Esophagus squamous epithelium (tissue), 5 donors: ENCODE measurements at regions not wholly inside any gene's neighbourhood (a gene's known extent, or its start where the extent isn't known, plus 50 kb on each side); places are given as distances from the start of the nearest gene placed in this dataset.

Experiments
- DNase-seq: peaks from one replicate; lab custom pipeline; 2025; lab: John Stamatoyannopoulos, UW
- H3K27ac ChIP-seq, 4 donors: fragments of 200-600 bp; sonication (generic); one replicate each; pipeline ENCODE4 v1.5.1; 2016 to 2019; ENCODE audit warnings: mild to moderate bottlenecking in 1 of 4
- H3K27me3 ChIP-seq, 4 donors: fragments of 200-600 bp; sonication (generic); 1 replicate in 3 of 4; 2 replicates in 1 of 4; pipeline versions ENCODE4 v1.5.1 to v1.6.0; 2017 to 2021; ENCODE audit warnings: antibody characterized with exemption in 1 of 4
- H3K36me3 ChIP-seq, 3 donors: fragments of 200-600 bp; sonication (generic); one replicate each; pipeline ENCODE4 v1.5.1; 2016 to 2019
- H3K4me1 ChIP-seq, 3 donors: fragments of 200-600 bp; sonication (generic); one replicate each; pipeline ENCODE4 v1.5.1; 2017 to 2019
- H3K4me3 ChIP-seq, 4 donors: fragments of 200-600 bp; sonication (generic); 1 replicate in 3 of 4; 2 replicates in 1 of 4; pipeline ENCODE4 v1.5.1; 2016 to 2019; ENCODE audit warnings: mild to moderate bottlenecking in 2 of 4, moderate library complexity in 1 of 4
- H3K9me3 ChIP-seq, 3 donors: fragments of 200-600 bp; sonication (generic); one replicate each; pipeline ENCODE4 v1.5.1; 2016 to 2019
- CTCF ChIP-seq, 6 experiments: fragments of 450-650 bp in 4 of 6; fragments of 200-600 bp in 2 of 6; sonication (generic) in 2 of 6; IDR thresholded peaks; one replicate each; pipeline ENCODE4 v1.5.1; 2016 to 2019; ENCODE audit warnings: antibody characterized with exemption in 6 of 6, mild to moderate bottlenecking in 4 of 6, moderate library complexity in 4 of 6
- POLR2A ChIP-seq, 4 donors: fragments of 450-650 bp; IDR thresholded peaks; one replicate each; pipeline ENCODE4 v1.6.1; 2017; ENCODE audit warnings: antibody characterized with exemption in 4 of 4, mild to moderate bottlenecking in 4 of 4, moderate library complexity in 3 of 4
- WGBS, 2 donors: methylation state at CpG; one replicate each; pipeline ENCODE4 v1.1.5; 2018; 5-methylcytosine and 5-hydroxymethylcytosine counted together
- intact Hi-C: fragments of 100-400 bp; cut with DNase I; formaldehyde crosslinking; loops from one replicate; pipeline ENCODE4 v1.15.0; 2022
- donor health status: DM: yes; HTN: yes; CAD: no.

DNA sequence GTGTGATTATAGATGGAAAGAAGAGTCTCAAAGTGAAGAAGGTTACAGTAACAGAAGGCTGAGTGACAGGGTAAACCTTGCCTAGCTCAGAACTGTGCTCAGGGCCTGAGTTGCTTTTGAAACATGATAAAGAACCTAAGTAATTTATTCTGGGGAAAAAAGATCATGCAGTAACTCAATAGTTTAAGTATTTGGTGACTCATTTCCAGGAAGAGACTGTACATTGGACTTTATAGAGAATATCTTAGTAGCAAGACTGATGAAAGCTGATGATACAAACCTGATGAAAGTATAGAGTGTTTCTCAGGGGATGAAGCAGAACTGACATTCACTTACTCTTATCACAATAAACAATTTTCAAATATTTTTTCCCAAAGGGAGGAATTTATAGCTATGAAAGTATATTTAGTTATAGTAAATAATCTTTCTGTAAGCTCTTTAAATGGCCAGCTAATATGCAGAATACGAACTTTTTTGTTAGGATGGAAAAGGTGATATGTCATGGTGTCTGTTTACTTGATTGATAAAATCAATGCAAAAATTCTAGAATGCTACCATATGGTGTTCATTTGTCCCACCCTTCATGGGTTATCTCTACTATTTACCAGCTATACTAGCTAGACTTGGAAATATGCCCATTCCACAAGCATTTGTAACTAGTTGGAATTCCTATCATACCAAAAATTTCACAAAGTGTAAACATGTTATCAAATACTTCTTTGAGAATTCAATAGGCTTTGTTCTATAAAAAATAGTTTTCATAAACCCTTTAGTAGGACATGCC is 1265.5 kb upstream of the ACVR2A start:
- H3K9me3 ChIP-seq = no peaks in the 10 kb centered on the region
- DNase-seq = no peak
- intact Hi-C loops = no loop called here
- no peaks in the 10 kb centered on the region for H3K36me3 ChIP-seq
- TF ChIP-seq POLR2A (IDR thresholded peaks at IDR 0.05) = no peak
- no peak overlapping the region for H3K27ac ChIP-seq
- no peaks in the 10 kb centered on the region for H3K4me1 ChIP-seq
- no peaks in the 10 kb centered on the region for H3K27me3 ChIP-seq
- 70 to 76% methylated on average over 1 of the region's 1 CpG for whole genome bisulfite sequencing, 2 donors
- no peak overlapping the region for H3K4me3 ChIP-seq

GRCh38 chr2:146576339-146577111 is 1268.3 kb upstream of the ACVR2A start:
- TF ChIP-seq CTCF (IDR thresholded peaks at IDR 0.05) = no peak
- TF ChIP-seq POLR2A (IDR thresholded peaks at IDR 0.05) = no peak
- Histone ChIP-seq H3K4me3 (no peak overlapping the region), H3K4me1 (no peaks in the 10 kb centered on the region), H3K27me3 (no peaks in the 10 kb centered on the region), H3K36me3 (no peaks in the 10 kb centered on the region), H3K9me3 (no peaks in the 10 kb centered on the region), H3K27ac (no peak overlapping the region)
- intact Hi-C loops = no loop called here
- WGBS, 2 donors = 54 to 59% methylated on average over 8 of the region's 8 CpGs
- no peak for DNase-seq

DNA sequence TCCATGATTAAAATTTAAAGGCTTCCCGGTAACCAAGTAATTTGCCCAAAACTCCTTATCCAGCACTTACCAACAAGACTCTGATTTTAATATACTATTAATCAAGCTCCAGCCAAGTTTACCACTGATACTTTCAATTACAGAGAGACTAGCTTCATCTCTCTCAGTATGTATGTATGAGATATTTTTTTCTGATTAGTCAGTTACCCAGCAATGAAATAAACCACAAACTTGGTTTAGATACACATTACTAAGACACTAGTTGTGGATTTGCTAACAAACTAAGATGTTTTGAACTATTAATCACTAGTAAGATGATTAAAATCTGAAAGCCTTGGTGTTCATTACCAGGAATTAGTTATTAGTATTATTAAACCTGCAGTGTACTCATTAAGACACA is 1272.2 kb upstream of the ACVR2A start:
- no peak for DNase-seq
- intact Hi-C loops = no loop called here
- Histone ChIP-seq H3K4me1 (no peaks in the 10 kb centered on the region), H3K27me3 (no peaks in the 10 kb centered on the region), H3K4me3 (no peak overlapping the region), H3K36me3 (no peaks in the 10 kb centered on the region), H3K27ac (no peak overlapping the region), H3K9me3 (no peaks in the 10 kb centered on the region)
- TF ChIP-seq POLR2A (IDR thresholded peaks at IDR 0.05) (no peak), CTCF (IDR thresholded peaks at IDR 0.05) (no peak)
- WGBS, 2 donors = 75 to 80% methylated on average over 1 of the region's 1 CpG

DNA sequence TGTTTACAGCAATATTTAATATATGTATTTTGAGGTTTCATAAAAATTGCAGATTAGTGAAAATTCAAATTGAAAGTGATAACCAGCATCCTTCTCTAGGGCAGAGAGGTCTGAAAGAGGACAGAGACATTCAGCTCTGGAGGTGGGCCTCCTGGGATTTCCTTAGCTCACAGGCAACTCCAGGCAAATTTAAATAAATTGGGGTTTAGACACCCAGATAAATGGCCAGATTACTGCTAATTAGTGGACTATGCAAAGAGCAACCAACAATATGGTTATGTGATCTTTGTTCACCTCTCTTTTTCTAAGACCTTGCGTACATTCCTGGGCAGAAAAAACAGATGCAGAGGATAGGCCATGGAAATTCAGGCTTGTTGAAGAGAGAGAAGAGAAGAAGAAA is 1282.8 kb upstream of the ACVR2A start:
- 88 to 100% methylated on average over 1 of the region's 1 CpG for WGBS, 2 donors
- intact Hi-C loops = no loop called here
- Histone ChIP-seq H3K9me3 (no peaks in the 10 kb centered on the region), H3K4me1 (no peaks in the 10 kb centered on the region), H3K4me3 (no peak overlapping the region), H3K27me3 (no peaks in the 10 kb centered on the region), H3K36me3 (no peaks in the 10 kb centered on the region), H3K27ac (no peak overlapping the region)
- DNase-seq = no peak
- TF ChIP-seq POLR2A (IDR thresholded peaks at IDR 0.05) = no peak
- TF ChIP-seq CTCF (IDR thresholded peaks at IDR 0.05) = no peak

DNA sequence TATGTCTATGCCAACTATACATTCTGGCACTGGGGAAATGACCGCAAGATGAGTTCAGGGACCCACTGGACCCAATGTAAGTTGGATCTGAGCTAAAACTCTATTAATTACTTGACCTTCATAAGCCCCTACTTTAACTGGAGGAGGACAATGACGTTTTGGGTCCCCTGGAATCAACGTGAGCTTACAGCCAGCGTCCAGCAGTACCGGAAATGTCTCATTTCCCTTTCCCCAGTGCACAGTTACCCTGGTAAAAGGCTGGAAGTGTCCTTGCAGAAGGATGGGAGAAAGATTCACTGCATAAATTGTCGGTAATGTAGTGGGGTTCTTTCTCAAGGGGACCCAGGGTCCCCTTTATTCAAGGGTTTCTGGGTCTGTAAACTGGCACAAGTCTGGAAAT is 1297.6 kb upstream of the ACVR2A start:
- TF ChIP-seq POLR2A (IDR thresholded peaks at IDR 0.05) (no peak), CTCF (IDR thresholded peaks at IDR 0.05) (no peak)
- Histone ChIP-seq H3K4me3 (no peak overlapping the region), H3K36me3 (no peaks in the 10 kb centered on the region), H3K27me3 (no peaks in the 10 kb centered on the region), H3K9me3 (no peaks in the 10 kb centered on the region), H3K27ac (no peak overlapping the region), H3K4me1 (no peaks in the 10 kb centered on the region)
- DNase-seq = no peak
- WGBS, 2 donors = 78 to 88% methylated on average over 1 to 6 of the region's 6 CpGs
- intact Hi-C loops = no loop called here
